GM18519 (cell line): ENCODE measurements at regions not wholly inside any gene's neighbourhood (a gene's known extent, or its start where the extent isn't known, plus 50 kb on each side); places are given as distances from the start of the nearest gene placed in this dataset.

Experiments
- ATAC-seq: cut with Tn5 transposase; IDR thresholded peaks from one replicate; pipeline ENCODE4 v1.9.1; 2021; ENCODE audit warnings: mild to moderate bottlenecking, moderate library complexity; ENCODE audit not compliant: unreplicated experiment, low FRiP score

DNA sequence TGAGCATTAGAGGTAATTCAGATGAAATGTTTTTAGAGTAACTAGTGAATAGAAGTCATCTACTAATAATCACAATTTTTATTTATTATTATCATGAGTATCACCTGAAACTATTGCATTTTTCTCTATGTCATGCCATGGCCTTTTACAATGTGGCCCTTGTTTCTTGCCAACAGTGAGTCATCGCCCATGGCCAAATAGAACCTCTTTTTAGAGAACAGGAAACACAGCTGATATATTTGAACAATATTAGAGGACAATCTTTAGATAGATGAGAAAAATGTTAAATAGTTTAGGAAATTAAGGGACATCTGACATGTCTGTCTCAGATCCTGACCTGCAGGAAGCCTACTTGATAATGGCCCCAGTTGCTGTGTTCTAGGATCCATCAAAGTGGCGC, 1584.4 kb upstream of the GOT2 start:
- ATAC-seq = no peak

DNA sequence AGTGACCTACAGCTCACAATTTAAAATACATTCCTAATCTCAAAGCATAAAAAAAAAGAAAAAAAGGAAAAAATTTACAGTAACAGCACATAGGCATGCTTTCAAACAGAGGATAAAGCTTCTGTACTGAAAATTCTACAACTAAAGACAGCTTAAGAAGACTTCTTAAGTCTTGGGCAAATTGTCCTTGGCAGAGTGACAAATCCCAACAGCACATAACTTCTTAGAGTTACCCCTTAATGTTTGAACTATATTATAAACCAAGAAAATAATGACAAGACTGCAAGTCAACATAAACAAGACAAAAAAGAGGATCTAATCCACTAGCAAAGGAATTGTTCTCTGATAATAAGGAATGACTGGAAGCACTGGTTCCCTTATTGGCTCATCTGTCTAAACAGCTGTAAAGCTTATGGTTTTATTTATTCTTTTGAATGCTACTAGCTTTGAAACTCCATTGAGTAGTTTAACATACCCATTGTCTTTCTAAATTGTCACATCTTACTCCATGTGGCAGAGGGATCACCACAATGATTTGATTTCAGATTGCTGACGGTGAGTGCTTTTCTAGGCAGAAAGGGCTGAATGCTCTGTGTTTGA, 1576.8 kb upstream of the GOT2 start:
- ATAC-seq = no peak

DNA sequence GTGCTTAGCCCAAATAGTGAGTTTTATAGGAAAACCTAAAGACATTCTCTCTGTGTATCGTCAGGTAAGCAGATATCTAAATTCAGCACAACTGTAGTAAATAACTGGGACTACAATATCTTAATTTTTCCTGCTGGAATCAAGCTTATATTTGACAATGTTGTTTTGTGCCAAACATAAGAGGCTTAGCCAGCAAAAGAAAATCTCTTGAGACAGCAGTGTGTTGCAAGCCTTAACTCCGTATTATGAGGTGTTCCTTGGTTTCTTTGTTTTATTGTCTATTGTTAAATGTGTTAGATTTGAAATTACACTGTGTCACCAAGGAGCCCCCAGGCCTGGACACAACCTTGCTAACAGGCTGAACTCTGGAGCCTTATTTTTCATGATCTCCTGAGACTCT, 1570.6 kb upstream of the GOT2 start:
- ATAC-seq = no peak

DNA sequence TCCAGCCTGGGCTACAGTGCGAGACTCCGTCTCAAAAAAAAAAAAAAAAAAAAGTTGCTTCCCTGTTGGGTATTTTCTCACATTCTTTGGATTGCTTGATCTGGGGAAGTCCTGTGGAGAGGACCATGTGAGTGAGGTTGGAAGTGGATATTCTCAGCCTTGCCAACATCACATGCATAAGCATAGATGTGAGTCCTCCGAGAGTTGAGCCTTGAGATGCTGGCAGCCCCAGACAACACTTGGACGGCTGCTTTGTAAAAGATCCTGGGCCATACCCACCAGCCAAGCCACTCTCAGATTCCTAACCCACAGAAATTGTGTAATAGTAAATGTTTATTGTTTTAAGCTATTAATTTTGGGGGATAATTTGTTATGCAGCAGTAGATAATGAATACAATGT, 1570.0 kb upstream of the GOT2 start:
- no peak for ATAC-seq

DNA sequence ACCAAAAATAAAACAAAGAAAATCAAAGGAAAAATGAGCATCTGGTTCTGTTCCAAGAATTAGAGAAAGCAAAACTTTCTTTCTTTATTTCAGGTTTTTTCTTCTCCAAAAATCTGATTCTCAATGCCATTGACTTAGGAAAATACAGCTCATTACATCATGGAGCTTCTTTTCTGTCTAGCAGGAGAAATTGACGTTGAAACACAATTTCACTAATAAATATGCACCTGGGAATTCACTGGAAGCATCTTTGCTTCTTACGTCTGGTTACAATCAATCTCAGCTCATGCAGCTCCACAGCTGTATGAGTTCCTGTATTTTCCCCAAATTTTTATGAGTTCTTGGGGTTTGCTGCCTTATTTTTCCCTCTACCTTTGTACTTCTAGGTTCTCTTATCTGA, 1568.6 kb upstream of the GOT2 start:
- ATAC-seq = no peak

DNA sequence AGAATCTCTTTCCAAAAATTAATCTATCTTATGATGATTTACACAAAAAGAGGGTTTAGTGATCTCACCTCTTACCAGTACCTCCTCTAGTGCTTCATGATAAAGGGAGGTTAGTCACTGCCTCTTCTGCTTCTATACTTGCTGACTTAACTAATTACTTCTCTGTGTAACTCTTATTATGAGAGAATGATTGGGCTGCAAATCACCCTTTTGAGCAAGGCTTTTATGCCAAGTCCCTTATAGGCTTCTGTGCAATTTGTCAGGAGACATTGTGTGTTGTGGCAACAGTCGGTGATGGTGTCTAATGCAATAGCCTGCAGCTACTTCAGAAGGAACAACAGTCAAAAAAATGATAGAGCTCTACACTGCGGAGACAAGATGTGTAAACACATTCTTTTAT, 1568.1 kb upstream of the GOT2 start:
- no peak for ATAC-seq

DNA sequence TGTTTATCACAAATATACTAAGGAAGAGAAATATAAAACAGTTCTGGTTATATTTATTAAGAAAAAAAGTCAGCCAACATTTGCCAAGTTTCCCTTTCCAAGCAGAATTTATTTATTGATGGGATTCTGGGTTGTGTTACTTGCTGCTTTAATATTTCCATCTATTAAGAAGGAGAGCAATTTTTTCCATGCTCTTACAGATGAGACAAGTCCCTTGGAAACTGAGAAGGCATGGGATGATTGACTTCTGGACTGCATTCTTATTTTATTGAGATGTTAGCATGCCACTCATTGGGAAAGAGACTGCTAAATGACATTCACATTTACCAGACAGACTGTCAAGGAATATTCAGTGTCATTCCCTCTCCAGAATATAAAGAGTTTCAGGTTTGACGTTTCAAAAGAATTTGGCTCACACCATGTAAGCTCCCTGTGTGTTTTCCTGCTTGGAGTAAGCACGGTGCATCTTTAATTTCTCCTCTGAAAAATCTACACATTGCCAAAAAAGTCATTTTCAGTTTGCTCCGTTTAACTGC, 1565.2 kb upstream of the GOT2 start:
- ATAC-seq = no peak

DNA sequence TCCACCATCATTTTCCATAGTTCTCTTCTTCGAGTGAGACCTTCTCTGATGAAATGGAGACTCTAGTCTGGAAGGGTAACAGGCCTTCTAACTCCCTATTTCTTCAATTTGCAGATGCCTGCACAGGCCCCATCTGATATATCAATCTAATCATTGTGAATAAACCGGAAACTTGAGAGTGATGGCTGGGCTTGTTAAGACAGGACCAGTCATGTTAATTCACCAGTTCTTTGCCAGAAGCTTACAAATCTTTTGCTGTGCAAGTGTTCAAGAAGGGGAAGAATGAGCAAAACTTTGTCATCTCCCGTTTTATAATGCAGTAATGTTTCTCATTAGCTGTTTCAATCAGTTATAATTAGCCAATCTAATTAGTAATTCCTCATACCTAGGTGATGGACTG, 1561.3 kb upstream of the GOT2 start:
- ATAC-seq = no peak

DNA sequence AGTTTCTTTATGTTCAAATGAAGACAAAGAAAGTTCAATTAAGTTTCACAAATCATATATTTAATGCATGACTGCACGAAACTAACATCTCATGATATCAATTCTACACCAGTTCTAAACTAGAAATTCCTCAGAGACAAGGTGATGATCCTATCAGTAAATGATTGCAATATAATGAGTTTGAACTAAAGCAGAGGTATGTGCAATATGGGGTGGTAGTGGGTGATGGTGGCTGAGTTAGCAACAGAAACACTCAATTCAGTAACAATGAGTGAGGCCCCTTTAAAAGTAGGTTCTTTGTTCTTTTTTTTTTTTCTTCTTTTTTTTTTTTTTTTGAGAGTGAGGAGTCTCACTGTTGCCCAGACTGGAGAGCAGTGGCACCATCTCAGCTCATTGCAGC, 1551.7 kb upstream of the GOT2 start:
- no peak for ATAC-seq

DNA sequence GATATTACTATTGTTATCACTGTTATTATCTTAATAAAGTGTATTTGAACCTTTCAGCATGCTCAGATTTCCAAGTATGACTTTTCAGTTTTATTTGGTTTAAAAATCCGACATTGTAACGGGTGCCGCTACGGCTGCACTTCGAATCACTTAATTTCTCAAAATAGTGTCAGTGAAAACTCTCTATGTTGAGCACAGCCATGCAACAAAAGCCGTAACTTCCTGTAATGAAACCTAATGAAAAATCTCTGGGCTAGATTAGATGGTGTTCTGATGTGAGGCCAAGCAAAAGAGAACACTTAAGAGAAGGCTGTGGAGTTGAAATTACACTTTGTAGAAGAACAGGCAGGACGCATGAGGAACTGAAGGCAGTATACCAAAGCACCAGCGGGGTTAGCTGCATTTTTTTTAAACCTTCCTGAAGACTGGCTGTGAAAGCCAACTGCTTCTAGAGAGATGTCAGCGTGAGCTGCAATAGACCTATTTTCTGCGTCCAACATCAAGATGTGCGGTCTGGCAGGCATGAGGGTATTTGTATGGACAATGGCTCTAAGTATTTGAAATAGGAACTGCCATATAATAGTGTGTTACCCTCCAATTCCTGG, 1545.0 kb upstream of the GOT2 start:
- no peak for ATAC-seq

DNA sequence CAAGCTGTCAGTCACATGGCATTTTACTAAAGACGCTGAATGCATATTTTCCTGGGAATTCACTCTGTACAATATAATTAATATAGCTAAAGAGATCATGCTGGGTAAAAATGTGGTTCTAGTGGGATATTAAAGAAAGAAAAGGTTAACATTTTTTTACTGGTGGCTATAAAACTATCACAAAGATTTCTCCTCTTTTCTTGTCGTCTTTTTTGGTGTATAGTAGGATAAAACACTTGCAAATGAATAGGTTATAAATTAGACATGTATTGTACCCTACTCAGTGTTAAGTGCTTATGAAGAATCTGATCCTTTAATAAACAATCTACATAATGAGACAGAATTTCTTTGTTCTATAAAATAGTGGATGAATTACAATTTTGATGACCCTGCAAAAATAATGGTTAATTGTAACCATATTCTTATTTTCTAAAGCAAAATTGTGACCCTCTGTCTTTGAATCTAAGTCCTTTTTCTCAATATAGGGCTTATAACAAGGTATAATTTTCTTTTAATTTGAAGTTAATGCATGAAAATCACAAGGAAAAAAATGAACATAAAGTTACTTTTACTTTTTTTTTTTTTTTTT, 1540.4 kb upstream of the GOT2 start:
- ATAC-seq = no peak

DNA sequence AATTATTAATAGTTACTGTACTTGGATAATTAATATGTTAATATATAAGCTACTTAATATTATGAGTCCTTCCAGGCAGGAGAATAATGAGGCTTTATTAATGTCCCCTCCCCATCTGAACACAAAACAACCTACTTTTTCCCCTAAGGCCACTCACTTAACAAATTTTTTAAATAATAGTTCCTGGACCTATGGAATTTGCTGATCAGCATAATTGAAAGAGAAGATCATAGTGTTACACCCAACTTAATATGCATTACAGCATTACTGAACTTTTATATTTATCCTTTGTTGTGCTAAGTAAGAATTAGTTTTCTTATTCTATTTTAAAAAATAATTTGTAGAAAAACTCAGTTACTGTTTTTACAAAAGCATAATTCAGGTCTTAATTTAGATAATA, 1537.7 kb upstream of the GOT2 start:
- ATAC-seq = no peak

DNA sequence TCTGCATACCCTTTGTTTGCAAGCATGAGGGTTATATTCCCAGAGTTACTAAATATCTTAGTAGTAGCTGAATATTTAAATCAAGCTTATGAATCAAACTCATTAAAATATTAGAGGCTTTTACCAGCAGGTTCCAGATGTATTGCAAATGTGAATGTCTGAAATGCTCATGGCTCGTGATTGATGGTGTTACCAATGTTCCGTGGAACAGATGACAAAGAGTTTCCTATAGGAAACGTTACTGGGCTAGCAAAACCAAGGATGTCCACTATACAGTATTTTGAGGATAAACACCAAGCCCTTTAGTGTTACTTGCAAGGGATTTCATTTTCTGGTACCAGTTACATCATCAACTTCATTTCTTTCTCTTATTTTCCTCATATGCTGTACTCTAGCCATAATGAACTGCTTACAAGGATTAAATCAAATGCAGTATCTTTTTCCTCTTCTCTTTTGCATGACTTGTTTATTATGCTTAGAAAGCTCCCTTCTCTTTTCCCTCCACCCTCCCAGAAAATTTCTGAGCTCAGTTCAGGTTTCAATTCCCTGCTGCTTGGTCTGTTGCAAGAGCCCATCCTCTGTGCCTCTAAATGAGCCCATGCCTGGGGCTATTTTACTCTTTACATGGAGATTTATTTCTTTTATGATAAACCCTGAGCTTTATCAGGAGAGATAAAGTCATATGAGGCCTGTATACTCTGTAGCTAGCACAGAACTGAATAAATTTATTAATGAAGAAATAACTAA, 1537.1 kb upstream of the GOT2 start:
- no peak for ATAC-seq

DNA sequence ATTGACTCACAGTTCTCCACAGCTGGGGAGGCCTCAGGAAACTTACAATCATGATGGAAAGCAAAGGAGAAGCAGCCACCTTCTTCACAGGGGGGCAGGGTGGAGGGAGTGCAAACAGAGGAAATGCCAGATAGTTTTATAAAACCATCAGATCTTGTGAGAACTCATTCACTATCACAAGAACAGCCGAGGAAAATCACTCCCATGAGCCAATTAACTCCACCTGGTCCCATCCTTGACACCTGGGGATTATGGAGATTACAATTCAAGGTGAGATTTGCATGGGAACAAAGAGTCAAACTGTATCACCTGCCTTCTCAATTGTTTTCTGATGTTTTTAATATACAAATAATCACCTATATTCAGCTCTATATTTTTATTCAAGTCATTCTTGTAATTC, 1527.3 kb upstream of the GOT2 start:
- no peak for ATAC-seq

DNA sequence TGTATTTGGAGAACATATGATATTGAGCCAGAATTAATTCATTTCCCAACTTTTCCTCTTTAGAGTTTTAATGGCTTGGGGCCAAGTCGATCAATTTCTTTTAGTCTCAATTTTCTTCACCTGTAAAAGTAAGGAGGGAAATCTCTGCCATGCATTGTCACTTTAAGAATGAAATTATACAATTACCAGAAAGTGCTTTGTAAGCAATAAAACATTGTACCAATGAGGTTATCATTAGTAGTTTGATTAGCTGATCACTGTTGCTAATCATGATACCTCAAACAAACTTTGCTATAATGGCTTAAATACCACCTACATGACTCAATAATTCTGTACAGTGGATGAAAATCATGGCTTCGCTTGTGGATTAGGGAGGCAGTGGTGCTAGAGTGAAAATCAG, 1525.8 kb upstream of the GOT2 start:
- ATAC-seq = no peak

DNA sequence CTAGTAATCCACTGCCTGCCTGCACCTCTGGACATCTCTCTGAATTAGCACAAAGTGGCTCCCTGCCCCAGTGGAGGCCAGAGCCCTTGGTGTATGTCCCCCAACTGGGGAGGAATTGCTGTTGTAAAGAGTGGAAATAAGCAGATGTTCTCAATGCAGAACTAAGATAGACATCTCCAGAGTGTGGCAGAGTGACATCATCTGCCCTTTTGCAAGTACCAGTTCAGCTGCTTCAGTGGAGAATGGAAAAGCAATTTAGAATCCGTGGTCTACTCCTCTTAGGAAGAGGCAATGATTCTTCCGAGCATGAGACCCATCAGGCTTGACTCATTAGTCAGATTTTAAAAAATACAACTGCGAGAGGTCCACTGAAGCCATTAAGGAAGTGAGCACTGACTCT, 1512.0 kb upstream of the GOT2 start:
- ATAC-seq = no peak

DNA sequence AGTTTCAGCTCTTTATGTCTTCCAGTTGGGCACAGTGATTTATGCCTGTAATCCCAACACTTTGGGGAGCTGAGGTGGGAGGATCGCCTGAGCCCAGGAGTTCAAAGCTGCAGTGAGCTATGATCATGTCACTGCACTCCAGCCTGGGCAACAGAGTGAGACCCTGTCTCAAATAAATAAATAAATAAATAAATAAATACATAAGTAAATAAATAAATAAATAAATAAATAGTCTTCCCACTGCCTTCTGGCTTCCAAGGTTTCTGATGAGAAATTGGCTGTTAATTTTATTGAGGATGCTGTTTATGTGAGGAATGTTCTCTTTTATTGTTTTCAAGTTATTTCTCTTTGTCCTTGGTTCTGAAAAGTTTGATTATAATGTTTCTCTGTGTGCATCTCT, 1507.6 kb upstream of the GOT2 start:
- ATAC-seq = no peak

DNA sequence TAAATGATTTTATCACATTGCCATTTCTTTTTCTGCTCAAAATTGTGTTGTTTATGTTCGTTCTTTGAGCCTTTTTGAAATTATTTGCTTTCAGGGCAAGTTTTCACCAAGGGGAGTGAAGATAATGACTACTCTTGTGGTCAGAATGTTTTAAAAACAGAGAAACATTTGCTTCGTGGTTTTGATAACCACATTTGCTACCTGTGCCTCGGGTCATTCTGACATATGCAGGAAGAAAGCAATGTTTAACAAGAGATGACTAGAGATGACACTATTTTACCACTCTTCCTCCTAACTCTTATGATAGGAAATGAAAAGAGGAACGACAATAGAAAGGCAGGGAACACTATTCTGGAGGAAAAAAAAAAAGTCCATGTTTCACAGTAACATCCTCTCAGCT, 1496.5 kb upstream of the GOT2 start:
- ATAC-seq = no peak

DNA sequence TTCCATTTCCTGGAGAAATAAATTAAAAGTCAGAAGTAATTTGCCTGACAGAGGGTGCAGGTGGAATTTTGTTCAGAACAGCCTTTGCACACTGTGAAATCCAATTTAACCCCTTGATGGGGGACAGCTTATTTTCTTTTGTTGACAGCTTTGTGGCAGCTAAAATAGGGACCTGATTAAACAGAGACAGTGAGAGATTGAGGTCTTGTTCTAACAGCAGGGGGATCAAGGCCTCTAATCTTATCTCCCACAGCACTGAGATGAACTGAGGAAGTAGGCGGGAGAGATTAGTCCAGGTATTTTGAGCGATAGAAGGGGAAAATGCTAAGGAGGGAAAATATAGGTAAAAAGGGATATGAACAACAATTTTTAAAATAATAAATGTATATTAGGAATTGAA, 1491.4 kb upstream of the GOT2 start:
- no peak for ATAC-seq

DNA sequence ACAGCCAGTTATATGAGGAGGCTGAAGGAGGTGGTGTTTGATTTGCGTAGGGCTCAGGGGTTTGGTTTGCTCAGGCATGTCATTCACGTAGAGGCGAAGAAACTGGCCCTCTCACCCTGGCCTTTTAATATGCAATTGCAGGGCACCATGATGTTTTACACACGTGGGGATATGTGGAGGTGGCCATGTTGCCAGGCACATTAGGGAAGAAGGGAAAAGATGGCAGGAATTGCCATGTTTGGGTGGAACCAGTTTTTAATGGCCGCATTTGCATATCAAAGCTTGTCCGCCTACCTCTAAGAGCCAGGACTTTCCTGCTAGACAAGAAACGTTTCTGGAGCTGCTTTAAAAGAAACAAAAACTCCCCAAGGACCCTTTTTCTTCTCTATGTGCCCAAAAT, 1483.7 kb upstream of the GOT2 start:
- no peak for ATAC-seq

DNA sequence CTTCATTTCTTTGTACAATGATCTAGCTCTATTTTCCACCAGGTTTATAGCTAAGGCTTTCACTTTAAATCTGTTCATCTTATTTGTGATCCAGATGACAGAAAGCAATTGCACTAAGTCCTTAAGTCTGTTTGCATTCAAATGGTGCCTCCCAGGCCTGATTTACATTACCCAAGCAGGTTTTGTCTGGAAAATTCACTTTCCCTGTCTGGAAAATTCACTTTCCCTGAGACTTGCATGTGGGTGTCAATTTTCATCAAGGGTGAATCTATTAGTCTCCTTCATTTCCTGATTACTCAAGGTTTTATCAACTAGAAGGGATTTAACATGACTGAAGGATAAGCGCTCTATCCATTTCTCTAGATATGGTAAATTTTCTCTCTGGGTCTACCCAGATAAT, 1480.2 kb upstream of the GOT2 start:
- ATAC-seq = no peak

DNA sequence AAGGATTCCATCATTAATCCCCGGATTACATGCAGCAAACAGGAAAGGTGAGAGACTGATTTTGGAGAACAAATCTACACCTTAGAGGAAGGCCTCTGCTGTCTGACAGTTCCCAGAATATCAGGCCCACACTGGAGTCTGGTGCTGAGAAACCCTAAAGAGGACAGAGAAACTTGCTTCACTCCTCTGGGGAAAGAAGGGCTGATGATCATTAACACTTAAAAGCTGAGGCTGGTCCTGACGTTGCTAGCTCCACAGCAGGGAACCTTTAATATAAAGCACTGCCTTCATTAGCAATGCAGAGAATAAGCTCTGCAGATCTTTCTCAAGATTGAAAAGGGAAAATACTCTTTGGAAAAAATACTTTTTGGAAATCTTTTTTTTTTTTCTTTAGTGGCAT, 1472.4 kb upstream of the GOT2 start:
- ATAC-seq = no peak
